Esophagus mucosa (tissue), 1 donor: ENCODE measurements at regions not wholly inside any gene's neighbourhood (a gene's known extent, or its start where the extent isn't known, plus 50 kb on each side); places are given as distances from the start of the nearest gene placed in this dataset.

Experiments
- ATAC-seq: fragments of 200-7000 bp; cut with Tn5 transposase; one replicate; pipeline ENCODE4 v1.9.1; 2020
- donor health status: DM: yes; HTN: yes; CAD: no.

- ATAC-seq, result no peak
Measured at GRCh38 chr17:33481652-33482051, 188.6 kb upstream of the ASIC2 start.

GRCh38 chr17:33482636-33483035, 189.5 kb upstream of the ASIC2 start:
- no peak for ATAC-seq

GRCh38 chr17:33484559-33484958, 191.5 kb upstream of the ASIC2 start:
- no peak for ATAC-seq

GRCh38 chr17:33486135-33486885, 193.2 kb upstream of the ASIC2 start:
- no peak for ATAC-seq

GRCh38 chr17:33487187-33487879, 194.2 kb upstream of the ASIC2 start:
- no peak for ATAC-seq

GRCh38 chr17:33491871-33492481, 198.9 kb upstream of the ASIC2 start:
- no peak for ATAC-seq

- ATAC-seq, result no peak
Measured at GRCh38 chr17:33492731-33493265, 199.7 kb upstream of the ASIC2 start.

GRCh38 chr17:33493566-33493965, 200.5 kb upstream of the ASIC2 start:
- no peak for ATAC-seq

GRCh38 chr17:33494151-33494550, 201.1 kb upstream of the ASIC2 start:
- ATAC-seq, result no peak

GRCh38 chr17:33497623-33498022, 204.5 kb upstream of the ASIC2 start:
- ATAC-seq, result no peak

- ATAC-seq, result no peak
Measured at GRCh38 chr17:33498069-33498468, 205.0 kb upstream of the ASIC2 start.

- no peak for ATAC-seq
Measured at GRCh38 chr17:33499040-33499439, 205.9 kb upstream of the ASIC2 start.

GRCh38 chr17:33500151-33500550, 207.1 kb upstream of the ASIC2 start:
- no peak for ATAC-seq

- no peak for ATAC-seq
Measured at GRCh38 chr17:33501185-33501584, 208.1 kb upstream of the ASIC2 start.

- ATAC-seq, result no peak
Measured at GRCh38 chr17:33504571-33504970, 211.5 kb upstream of the ASIC2 start.

GRCh38 chr17:33506889-33507650, 214.0 kb upstream of the ASIC2 start:
- no peak for ATAC-seq

- ATAC-seq, result no peak
Measured at GRCh38 chr17:33508215-33508614, 215.1 kb upstream of the ASIC2 start.

GRCh38 chr17:33509331-33509730, 216.2 kb upstream of the ASIC2 start:
- no peak for ATAC-seq

GRCh38 chr17:33511670-33512069, 218.6 kb upstream of the ASIC2 start:
- ATAC-seq, result no peak

- no peak for ATAC-seq
Measured at GRCh38 chr17:33512113-33512512, 219.0 kb upstream of the ASIC2 start.

GRCh38 chr17:33513769-33514168, 220.7 kb upstream of the ASIC2 start:
- ATAC-seq, result no peak

GRCh38 chr17:33514369-33514768, 221.3 kb upstream of the ASIC2 start:
- ATAC-seq, result no peak

GRCh38 chr17:33515974-33516373, 222.9 kb upstream of the ASIC2 start:
- ATAC-seq, result no peak
